DND-41 (cell line): ENCODE measurements at regions not wholly inside any gene's neighbourhood (a gene's known extent, or its start where the extent isn't known, plus 50 kb on each side); places are given as distances from the start of the nearest gene placed in this dataset.

Source experiments
- CTCF ChIP-seq: IDR thresholded peaks from 2 replicates; pipeline ENCODE4 v1.5.1; 2012; ENCODE audit warnings: borderline replicate concordance, low read length, moderate library complexity, mild to moderate bottlenecking; ENCODE audit not compliant: poor library complexity, severe bottlenecking; ENCODE audit errors: extremely low read depth
- EZH2 ChIP-seq: IDR thresholded peaks from 3 replicates; pipeline ENCODE4 v1.6.1; 2012; ENCODE audit warnings: borderline replicate concordance, low read depth, mild to moderate bottlenecking, moderate library complexity, low read length, inconsistent platforms; ENCODE audit not compliant: severe bottlenecking

GRCh38 chr5:152277936-152278335 lies 127.1 kb downstream of the NMUR2 start:
- TF ChIP-seq CTCF: no peak
- TF ChIP-seq EZH2: no peak
